ENCODE measurements at regions not wholly inside any gene's neighbourhood (a gene's known extent, or its start where the extent isn't known, plus 50 kb on each side); places are given as distances from the start of the nearest gene placed in this dataset.
"Not testable (repeated sequence)": the region's sequence is repeated elsewhere in the genome, so short reads cannot be mapped to it uniquely, and the experiment has no call there.

GRCh38 chrX:11890836-11891514, 132.9 kb downstream of the MSL3 start:
- H3K27ac ChIP-seq: no peak overlapping the region
- no peaks in the 10 kb centered on the region for H3K36me3 ChIP-seq (ENCODE audit: low read depth, missing control alignments)
- H3K27me3 ChIP-seq: no peaks in the 10 kb centered on the region
- H3K4me1 ChIP-seq: no peaks in the 10 kb centered on the region
- DNase-seq: no peak
- WGBS, 2 donors: 38 to 44% methylated on average over 4 to 6 of the region's 6 CpGs
- TF ChIP-seq CTCF (IDR thresholded peaks at IDR 0.05) (no peak), POLR2A (IDR thresholded peaks at IDR 0.05) (no peak)
- no peaks in the 10 kb centered on the region for H3K9me3 ChIP-seq
- no peak overlapping the region for H3K4me3 ChIP-seq
- intact Hi-C loops (cut with DNase I; ENCODE audit: low total_unique reads): no loop called here

GRCh38 chrX:11893933-11894710, 136.1 kb downstream of the MSL3 start:
- TF ChIP-seq CTCF (IDR thresholded peaks at IDR 0.05): no peak
- TF ChIP-seq POLR2A (IDR thresholded peaks at IDR 0.05): no peak
- no peak for DNase-seq
- intact Hi-C loops (cut with DNase I; ENCODE audit: low total_unique reads): no loop called here
- 55% methylated on average over 2 to 3 of the region's 3 CpGs for WGBS, 2 donors
- H3K4me1 ChIP-seq: no peaks in the 10 kb centered on the region
- H3K36me3 ChIP-seq (ENCODE audit: low read depth, missing control alignments): no peaks in the 10 kb centered on the region
- H3K9me3 ChIP-seq: no peaks in the 10 kb centered on the region
- H3K27me3 ChIP-seq: no peaks in the 10 kb centered on the region
- no peak overlapping the region for H3K4me3 ChIP-seq
- H3K27ac ChIP-seq: no peak overlapping the region

- Histone ChIP-seq H3K9me3 (no peaks in the 10 kb centered on the region), H3K36me3 (ENCODE audit: low read depth, missing control alignments) (no peaks in the 10 kb centered on the region), H3K4me1 (no peaks in the 10 kb centered on the region), H3K4me3 (no peak overlapping the region), H3K27ac (no peak overlapping the region), H3K27me3 (no peaks in the 10 kb centered on the region)
- intact Hi-C loops (cut with DNase I; ENCODE audit: low total_unique reads): no loop called here
- DNase-seq: no peak
- 42 to 59% methylated on average over 2 of the region's 2 CpGs for WGBS, 2 donors
- TF ChIP-seq POLR2A (IDR thresholded peaks at IDR 0.05) (no peak), CTCF (IDR thresholded peaks at IDR 0.05) (no peak)
These were observed 141.1 kb downstream of the MSL3 start for GRCh38 chrX:11899091-11899490.

- H3K27ac ChIP-seq; intact Hi-C loops (cut with DNase I; ENCODE audit: low total_unique reads); H3K9me3 ChIP-seq; DNase-seq; H3K36me3 ChIP-seq (ENCODE audit: low read depth, missing control alignments); H3K27me3 ChIP-seq; H3K4me1 ChIP-seq; H3K4me3 ChIP-seq: not testable (repeated sequence)
- WGBS, 2 donors: 98% methylated on average over 3 of the region's 3 CpGs; no CpG with 5 or more reads in 1 of the 2 donors
These were observed 147.9 kb downstream of the MSL3 start for GRCh38 chrX:11905933-11906332.

GRCh38 chrX:11908371-11908770, 150.3 kb downstream of the MSL3 start:
- no peak overlapping the region for H3K27ac ChIP-seq
- no peaks in the 10 kb centered on the region for H3K4me1 ChIP-seq
- TF ChIP-seq CTCF (IDR thresholded peaks at IDR 0.05) (no peak), POLR2A (IDR thresholded peaks at IDR 0.05) (no peak)
- 58 to 69% methylated on average over 2 of the region's 2 CpGs for WGBS, 2 donors
- H3K36me3 ChIP-seq (ENCODE audit: low read depth, missing control alignments): no peaks in the 10 kb centered on the region
- intact Hi-C loops (cut with DNase I; ENCODE audit: low total_unique reads): no loop called here
- no peaks in the 10 kb centered on the region for H3K27me3 ChIP-seq
- H3K9me3 ChIP-seq: no peaks in the 10 kb centered on the region
- DNase-seq: no peak
- H3K4me3 ChIP-seq: no peak overlapping the region
